ENCODE measurements at regions not wholly inside any gene's neighbourhood (a gene's known extent, or its start where the extent isn't known, plus 50 kb on each side); places are given as distances from the start of the nearest gene placed in this dataset.
"Not testable (repeated sequence)": the region's sequence is repeated elsewhere in the genome, so short reads cannot be mapped to it uniquely, and the experiment has no call there.

DNA sequence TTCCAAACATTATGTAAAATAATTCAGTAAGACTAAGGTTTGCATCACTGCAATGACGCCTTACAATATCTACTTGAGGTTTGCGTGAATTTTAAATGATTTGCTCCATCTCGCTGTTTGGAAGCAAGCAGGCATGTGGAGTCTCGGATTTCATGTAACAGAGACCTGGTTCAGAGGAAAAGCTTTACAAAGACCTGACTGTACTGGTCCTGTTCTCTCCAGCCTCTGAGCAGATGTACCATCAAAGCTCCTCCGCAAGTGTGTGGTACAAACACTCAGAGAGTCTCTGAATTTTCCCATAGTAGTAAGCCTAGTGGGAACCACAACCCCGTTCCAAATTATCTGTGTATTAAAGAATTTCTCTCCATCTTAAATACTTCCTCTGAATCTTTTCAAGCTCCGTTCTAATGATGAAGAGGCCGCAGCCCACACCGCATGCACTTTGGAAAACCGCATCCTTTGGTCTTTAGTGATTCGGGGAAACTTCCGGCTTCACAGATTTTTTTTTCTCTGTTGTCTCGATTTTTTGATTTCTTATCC, 728.1 kb upstream of the SOX11 start:
- in situ Hi-C loops (cut with MboI; ENCODE audit: low sequenced_read_pairs) = no loop called here

GRCh38 chr2:4964579-4964978, 727.6 kb upstream of the SOX11 start:
- in situ Hi-C loops (cut with MboI; ENCODE audit: low sequenced_read_pairs) = no loop called here

DNA sequence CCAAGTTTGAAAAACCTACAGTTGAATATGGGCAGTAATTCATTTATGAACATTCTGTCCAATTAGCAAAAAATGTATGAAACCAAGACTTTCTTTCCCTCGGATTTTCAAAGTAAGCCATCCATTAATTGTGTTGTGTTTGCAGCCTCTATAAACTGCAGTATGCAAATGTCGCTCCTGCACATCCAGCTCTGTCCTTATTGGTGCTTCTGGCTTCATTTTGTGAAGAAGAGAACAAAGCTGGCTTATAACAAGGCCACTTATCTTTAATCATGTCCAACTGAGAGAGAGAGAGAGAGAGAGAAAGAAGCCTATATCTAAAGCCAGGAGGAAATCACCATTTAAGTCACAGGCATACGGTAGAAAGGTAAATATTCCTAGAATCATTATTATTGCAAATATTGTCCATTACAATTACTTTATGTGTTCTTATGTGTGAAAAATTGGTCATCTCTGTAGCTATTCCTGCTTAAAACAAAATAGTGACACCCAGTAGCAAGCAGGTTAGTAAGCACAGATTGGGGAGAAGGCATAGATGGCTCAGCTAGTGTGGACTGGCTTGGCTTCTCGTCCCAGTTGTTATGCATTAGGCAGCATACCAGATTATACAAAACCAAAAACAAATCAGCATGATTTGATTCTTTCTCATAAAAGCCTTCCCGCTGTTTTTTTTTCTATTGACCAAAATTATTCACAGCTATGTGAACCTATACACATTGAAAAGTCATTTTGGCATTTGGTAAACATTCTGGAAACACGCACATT, 726.4 kb upstream of the SOX11 start:
- in situ Hi-C loops (cut with MboI; ENCODE audit: low sequenced_read_pairs) = no loop called here

DNA sequence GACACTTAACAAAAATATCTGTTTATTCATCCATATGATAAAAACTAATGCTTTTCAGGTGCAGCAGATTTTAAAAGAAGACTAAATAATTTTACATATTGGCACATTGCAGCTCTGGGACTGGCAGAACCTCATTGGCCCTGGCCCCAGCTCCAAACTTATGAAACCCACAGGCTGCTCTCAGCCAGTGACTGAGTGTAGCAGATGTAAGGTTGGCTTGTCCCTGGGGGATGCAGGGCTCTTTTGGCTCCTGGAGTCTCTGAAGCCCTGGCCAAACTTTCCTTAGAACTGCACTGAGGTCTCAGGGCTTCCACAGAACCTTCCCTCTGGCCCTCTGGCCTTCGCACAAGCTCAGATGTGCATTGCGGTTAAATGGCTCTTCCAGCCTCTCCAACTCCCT, 725.0 kb upstream of the SOX11 start:
- in situ Hi-C loops (cut with MboI; ENCODE audit: low sequenced_read_pairs) = no loop called here

DNA sequence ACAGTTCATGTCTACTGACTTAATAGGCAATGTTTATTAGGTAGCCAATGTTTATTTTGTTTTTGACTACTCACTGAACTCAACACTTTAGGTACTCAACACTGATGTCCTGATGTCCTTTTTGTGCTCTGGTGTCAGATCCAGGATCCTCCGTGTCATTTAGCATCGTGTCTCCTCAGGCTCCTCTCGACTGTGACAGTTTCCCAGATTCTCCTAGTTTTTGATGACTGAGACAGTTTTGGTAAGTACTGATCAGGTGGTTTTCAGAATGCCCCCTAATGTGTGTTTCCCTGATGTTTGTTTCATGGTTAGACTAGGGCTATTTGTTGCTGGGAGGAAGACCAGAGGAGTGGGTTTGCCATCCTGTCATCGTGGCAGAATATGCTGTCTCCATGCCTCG, 719.7 kb upstream of the SOX11 start:
- in situ Hi-C loops (cut with MboI; ENCODE audit: low sequenced_read_pairs) = no loop called here

DNA sequence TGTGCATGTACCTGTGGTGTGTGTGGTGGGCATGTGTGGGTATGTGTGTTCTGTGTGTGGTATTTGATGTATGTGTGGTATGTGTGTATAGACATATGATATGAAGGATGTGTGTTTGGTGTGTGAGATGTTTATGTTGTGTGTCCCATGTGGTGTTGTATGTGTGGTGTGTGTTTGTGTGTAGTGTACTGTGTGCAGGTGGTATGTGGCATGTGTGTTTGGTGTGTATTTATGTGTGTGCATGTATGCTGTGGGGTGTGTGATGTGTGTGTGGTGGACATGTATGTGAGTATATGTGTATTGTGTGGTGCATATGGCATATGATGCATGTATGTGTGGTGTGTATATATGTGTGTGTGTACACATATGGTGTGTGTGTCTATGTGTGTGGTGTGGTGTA, 718.8 kb upstream of the SOX11 start:
- in situ Hi-C loops (cut with MboI; ENCODE audit: low sequenced_read_pairs) = no loop called here

DNA sequence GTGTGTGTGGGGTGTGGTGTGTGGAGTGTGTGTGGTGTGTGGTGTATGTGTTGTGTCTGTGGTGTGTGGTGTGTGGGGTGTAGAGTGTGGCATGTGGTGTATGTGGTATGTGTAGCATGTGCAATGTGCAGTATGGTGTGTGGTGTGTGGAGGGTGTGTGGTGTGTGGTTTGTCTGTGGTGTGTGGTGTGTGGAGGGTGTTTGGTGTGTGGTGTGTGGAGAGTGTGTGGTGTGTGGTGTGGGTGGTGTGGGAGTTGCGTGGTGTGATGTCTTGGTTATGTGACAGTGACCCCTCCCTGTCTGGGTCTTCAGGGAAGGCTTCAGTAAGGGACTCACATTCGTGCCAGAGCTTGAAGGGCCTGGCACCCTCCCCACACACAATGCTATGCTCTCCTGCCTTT, 718.2 kb upstream of the SOX11 start:
- in situ Hi-C loops (cut with MboI; ENCODE audit: low sequenced_read_pairs) = no loop called here

DNA sequence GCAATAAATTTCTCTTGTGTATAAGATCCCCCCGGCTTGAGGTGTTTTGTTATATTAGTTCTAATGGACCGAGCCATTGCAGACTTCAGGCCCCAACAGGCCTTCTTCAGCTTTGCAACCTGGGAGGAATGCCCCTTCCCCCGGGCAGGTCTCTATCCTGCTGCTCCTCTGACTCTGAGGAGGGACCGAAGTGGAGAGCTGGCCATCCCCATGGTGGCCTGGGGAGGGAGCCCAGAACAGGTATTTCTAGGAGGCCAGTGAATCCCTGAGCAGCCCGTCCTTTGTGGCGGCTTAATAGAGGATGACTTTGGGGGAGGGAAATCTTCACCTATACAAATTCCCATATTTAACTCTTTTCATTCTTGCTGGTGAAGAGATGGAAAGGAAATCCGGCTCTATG, 715.8 kb upstream of the SOX11 start:
- in situ Hi-C loops (cut with MboI; ENCODE audit: low sequenced_read_pairs) = no loop called here

- in situ Hi-C loops (cut with MboI; ENCODE audit: low sequenced_read_pairs) = no loop called here
These were observed 713.1 kb upstream of the SOX11 start for GRCh38 chr2:4979111-4979510.

DNA sequence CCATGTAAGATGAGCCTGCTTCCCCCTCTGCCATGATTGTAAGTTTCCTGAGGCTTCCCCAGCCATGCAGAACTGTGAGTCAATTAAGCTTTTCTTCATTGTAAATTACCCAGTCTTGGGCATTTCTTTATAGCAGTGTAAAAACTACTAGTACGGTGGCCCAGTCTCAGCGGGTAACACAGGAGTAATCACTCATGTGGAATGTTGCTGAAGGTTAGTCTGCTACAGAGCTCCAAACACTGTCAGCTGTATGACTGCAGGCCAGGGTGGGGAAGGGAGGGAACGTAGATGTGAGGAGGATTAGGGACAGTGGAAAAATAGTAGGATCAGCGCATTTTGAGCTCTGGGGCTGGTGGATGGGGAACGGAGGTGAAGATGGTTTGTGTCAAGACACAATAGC, 711.2 kb upstream of the SOX11 start:
- in situ Hi-C loops (cut with MboI; ENCODE audit: low sequenced_read_pairs) = no loop called here

- in situ Hi-C loops (cut with MboI; ENCODE audit: low sequenced_read_pairs) = no loop called here
These were observed 710.3 kb upstream of the SOX11 start for GRCh38 chr2:4981802-4982409.

DNA sequence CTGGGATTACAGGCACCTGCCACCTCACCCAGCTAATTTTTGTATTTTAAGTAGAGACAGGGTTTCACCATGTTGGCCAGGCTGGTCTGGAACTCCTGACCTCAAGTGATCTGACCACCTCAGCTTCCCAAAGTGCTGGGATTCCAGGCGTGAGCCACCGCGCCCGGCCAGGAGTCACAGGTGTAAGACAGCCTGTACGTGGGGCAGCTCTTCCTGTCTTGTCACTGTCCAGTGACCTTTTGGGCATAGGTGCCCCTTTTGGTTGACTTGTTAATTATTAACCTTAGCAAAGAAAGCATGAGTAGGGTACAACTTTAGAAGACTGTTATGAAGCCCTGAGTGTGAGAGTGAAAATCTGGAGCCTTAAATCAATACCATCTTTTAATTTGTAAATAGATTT, 703.7 kb upstream of the SOX11 start:
- in situ Hi-C loops (cut with MboI; ENCODE audit: low sequenced_read_pairs) = not testable (repeated sequence)

DNA sequence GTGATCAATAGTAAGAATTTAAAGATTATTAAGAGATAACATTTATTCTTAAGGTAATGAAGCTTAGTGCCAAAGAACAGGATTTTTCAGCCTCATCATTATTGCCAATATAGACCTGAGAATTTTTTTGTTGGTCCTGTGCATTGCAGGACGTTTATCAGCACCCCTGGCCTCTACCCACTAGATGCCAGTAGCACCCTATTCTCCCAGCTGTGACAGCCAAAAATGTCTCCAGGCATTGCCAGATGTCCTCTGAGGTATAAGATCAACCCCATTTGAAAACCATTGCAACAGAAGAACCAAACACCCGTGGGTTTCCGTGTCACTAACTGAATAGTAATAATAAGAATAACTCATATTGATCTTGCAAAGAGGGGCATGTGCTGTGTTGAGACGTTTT, 700.0 kb upstream of the SOX11 start:
- in situ Hi-C loops (cut with MboI; ENCODE audit: low sequenced_read_pairs) = no loop called here

- in situ Hi-C loops (cut with MboI; ENCODE audit: low sequenced_read_pairs) = no loop called here
These were observed 696.7 kb upstream of the SOX11 start for GRCh38 chr2:4995466-4995865.

DNA sequence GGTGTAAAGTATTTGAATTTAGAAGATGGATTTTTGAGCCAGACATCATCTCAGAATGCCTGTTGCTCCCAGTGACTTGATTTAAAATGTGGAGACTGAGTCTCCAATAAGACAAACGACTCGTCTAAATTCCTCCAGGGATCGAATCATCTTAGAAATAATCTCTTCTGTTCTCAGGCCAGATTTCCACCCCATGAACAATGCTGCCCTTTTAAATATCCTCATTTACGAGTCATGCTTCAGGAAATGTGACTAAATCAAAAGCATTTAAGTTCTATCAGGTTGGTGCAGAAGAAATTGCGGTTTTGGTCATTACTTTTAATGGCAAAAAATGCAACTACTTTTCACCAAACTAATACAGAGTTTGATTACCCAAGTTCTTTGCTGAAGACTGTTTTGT, 684.6 kb upstream of the SOX11 start:
- in situ Hi-C loops (cut with MboI; ENCODE audit: low sequenced_read_pairs) = no loop called here

DNA sequence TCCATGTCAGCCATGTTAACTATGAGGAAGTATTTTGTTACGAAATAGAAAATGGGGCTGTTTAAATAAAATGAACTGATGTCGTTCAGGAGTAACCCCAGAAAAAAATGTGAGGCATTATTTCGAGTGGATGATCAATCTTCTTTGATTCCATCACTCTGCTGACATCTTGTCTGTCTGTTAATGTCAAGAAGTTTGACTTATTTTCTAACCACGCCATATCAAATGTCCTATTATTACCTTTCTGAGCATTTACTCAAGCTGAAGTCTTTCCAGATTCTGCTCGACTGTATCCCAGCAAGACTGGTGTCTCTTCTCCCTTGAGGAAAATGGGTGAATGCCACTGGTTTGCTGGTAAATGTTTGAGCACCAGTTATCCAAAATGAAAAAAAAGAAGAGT, 672.9 kb upstream of the SOX11 start:
- in situ Hi-C loops (cut with MboI; ENCODE audit: low sequenced_read_pairs) = no loop called here

GRCh38 chr2:5020116-5020875, 671.9 kb upstream of the SOX11 start:
- in situ Hi-C loops (cut with MboI; ENCODE audit: low sequenced_read_pairs) = no loop called here

DNA sequence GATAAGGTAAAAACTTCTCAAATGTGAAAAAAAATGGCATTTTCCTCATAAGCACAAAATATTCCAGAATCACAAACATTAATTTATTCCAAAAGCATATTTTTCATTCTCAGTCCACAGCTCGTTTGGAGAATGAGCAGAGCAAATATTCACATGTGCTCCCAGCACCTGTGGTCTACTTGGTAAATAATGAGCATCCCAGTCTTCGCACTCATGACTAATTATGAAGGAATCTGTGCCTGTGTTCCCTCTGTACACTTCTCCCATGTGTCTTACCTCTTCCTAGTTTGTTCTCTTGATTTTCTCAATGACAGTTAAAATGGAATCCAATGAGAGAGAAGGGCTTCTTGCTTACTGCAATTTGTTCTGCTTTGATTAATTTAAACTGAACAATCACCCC, 671.0 kb upstream of the SOX11 start:
- in situ Hi-C loops (cut with MboI; ENCODE audit: low sequenced_read_pairs) = no loop called here

DNA sequence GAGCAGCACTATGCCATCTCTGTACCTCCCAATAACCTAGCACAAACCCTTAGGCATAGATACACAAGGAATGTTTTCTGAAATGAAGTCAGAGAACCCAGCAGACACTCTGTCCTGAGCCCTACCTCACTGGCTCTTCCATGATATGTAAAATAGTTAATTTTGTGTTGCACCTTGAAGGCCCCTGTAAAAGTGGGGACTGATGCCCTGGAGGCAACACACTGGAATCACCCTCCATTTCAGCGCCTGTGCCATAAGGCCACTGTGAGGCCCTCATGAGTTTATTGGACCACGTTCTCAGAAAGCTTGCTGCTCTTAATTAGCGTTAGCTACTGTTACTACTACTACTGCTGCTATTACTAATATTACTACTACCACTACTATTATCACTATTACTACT, 670.1 kb upstream of the SOX11 start:
- in situ Hi-C loops (cut with MboI; ENCODE audit: low sequenced_read_pairs) = no loop called here

- in situ Hi-C loops (cut with MboI; ENCODE audit: low sequenced_read_pairs) = not testable (repeated sequence)
These were observed 669.2 kb upstream of the SOX11 start for GRCh38 chr2:5022708-5023635.
